SIG-M5 treated with dmso at 0.1 percent for 504 hours (cell line): ENCODE measurements at regions not wholly inside any gene's neighbourhood (a gene's known extent, or its start where the extent isn't known, plus 50 kb on each side); places are given as distances from the start of the nearest gene placed in this dataset.
"Not testable (repeated sequence)": the region's sequence is repeated elsewhere in the genome, so short reads cannot be mapped to it uniquely, and the experiment has no call there.

Experiments
- DNase-seq: peaks from one replicate; lab custom pipeline; 2025; ENCODE audit not compliant: unreplicated experiment; lab: John Stamatoyannopoulos, UW

- DNase-seq: no peak
Measured at GRCh38 chr5:154562244-154562880, 84.3 kb upstream of the HAND1 start.

- DNase-seq: peak; percentile 16
Measured at GRCh38 chr5:154559398-154560276, 81.6 kb upstream of the HAND1 start.

- DNase-seq: no peak
Measured at GRCh38 chr5:154557548-154557947, 79.5 kb upstream of the HAND1 start.

- DNase-seq: no peak
Measured at GRCh38 chr5:154547551-154547950, 69.5 kb upstream of the HAND1 start.

GRCh38 chr5:154546719-154547118, 68.7 kb upstream of the HAND1 start:
- no peak for DNase-seq

GRCh38 chr5:154544646-154545045, 66.6 kb upstream of the HAND1 start:
- DNase-seq: no peak

GRCh38 chr5:154543380-154543779, 65.4 kb upstream of the HAND1 start:
- DNase-seq: no peak

GRCh38 chr5:154542581-154542980, 64.6 kb upstream of the HAND1 start:
- no peak for DNase-seq

GRCh38 chr5:154542000-154542399, 64.0 kb upstream of the HAND1 start:
- no peak for DNase-seq

- DNase-seq: no peak
Measured at GRCh38 chr5:154541553-154541952, 63.5 kb upstream of the HAND1 start.

GRCh38 chr5:154540600-154540999, 62.6 kb upstream of the HAND1 start:
- DNase-seq: no peak

GRCh38 chr5:154538492-154538891, 60.5 kb upstream of the HAND1 start:
- DNase-seq: no peak

- not testable (repeated sequence) for DNase-seq
Measured at GRCh38 chr5:154536439-154536838, 58.4 kb upstream of the HAND1 start.

- DNase-seq: no peak
Measured at GRCh38 chr5:154535535-154535934, 57.5 kb upstream of the HAND1 start.

GRCh38 chr5:154534457-154535050, 56.5 kb upstream of the HAND1 start:
- no peak for DNase-seq

- DNase-seq: no peak
Measured at GRCh38 chr5:154529282-154529681, 51.3 kb upstream of the HAND1 start.

GRCh38 chr5:154528005-154528594, 50.1 kb upstream of the HAND1 start:
- DNase-seq: no peak
